ENCODE measurements at regions not wholly inside any gene's neighbourhood (a gene's known extent, or its start where the extent isn't known, plus 50 kb on each side); places are given as distances from the start of the nearest gene placed in this dataset.

DNA sequence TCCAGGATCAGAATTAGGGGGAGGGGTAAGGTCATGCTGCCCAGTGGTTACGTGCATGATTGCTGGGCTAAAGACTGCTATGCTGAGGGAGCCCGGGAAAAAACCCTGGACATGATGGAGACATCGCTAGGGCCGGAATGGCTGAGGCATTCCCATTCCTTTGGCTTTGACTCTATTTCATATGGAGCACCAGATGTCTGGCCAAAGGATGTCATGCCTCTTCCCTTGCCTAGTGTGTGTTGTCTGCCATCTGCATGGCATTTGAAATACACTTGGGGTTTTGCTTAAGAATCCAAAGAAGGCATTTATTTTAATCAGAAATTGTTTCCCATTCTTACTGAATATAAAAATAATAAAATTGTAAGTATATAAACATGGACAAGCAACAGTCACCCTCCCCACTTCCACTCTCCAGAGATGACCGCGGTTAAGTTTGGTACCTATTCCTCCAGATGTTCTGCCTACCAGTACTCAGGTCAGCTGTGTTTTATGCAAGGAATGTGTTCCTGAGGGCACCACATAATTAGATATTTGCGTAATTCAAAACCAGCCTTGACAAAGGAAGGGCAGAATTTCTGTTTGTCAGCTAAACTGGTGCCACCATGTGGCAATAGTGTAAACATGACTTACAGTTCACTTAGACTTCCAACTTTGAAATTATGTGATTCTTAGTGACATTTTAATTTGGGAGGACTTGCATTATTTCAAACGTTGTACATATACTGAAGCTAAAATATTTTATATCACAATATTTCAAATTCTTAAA is 105.9 kb downstream of the CT47B1 start:
- DNase-seq, result no peak
- no peaks in the 10 kb centered on the region for H3K9me3 ChIP-seq
- H3K27me3 ChIP-seq (ENCODE audit: insufficient read depth in 3 of 3, low read length in 2 of 3), result peaks cover 0 to 3% (median 0%) of the 10 kb centered on the region in 3 donors
- peak; percentile 26 for TF ChIP-seq CTCF (IDR thresholded peaks at IDR 0.05)
- no peak overlapping the region for H3K27ac ChIP-seq
- H3K4me1 ChIP-seq, result no peaks in the 10 kb centered on the region
- intact Hi-C loops (cut with DNase I), result loop anchor here (5.0 to 10.0 kb wide), 2 partner anchors 272 to 275 kb away; no protein-coding TSS in a partner anchor
- no peaks in the 10 kb centered on the region for H3K36me3 ChIP-seq (ENCODE audit: insufficient read depth in 1 of 2, low read depth in 1 of 2)
- H3K4me3 ChIP-seq, result no peak overlapping the region
- peak in 2 of 4 donors; percentile 47 to 54 for ATAC-seq
- 19 to 40% (median 36%) methylated on average over 8 of the region's 8 CpGs for WGBS, 3 donors

GRCh38 chrX:120768681-120769080 is 107.0 kb downstream of the CT47B1 start:
- DNase-seq (no peak), ATAC-seq (no peak)
- Histone ChIP-seq H3K27me3 (ENCODE audit: insufficient read depth in 3 of 3, low read length in 2 of 3) (no peaks in the 10 kb centered on the region), H3K4me1 (no peaks in the 10 kb centered on the region), H3K9me3 (no peaks in the 10 kb centered on the region), H3K4me3 (no peak overlapping the region), H3K36me3 (ENCODE audit: insufficient read depth in 1 of 2, low read depth in 1 of 2) (no peaks in the 10 kb centered on the region), H3K27ac (no peak overlapping the region)
- no peak for TF ChIP-seq CTCF (IDR thresholded peaks at IDR 0.05)
- WGBS, 3 donors, result 53 to 67% (median 54%) methylated on average over 2 of the region's 2 CpGs
- intact Hi-C loops (cut with DNase I), result loop anchor here in 1 of 2 donors (10.0 kb wide), 1 partner anchor 274 kb away; no protein-coding TSS in a partner anchor

GRCh38 chrX:120768254-120768653 is 107.4 kb downstream of the CT47B1 start:
- H3K27ac ChIP-seq, result no peak overlapping the region
- H3K36me3 ChIP-seq (ENCODE audit: insufficient read depth in 1 of 2, low read depth in 1 of 2), result no peaks in the 10 kb centered on the region
- H3K9me3 ChIP-seq, result no peaks in the 10 kb centered on the region
- DNase-seq (no peak), ATAC-seq (no peak)
- H3K4me1 ChIP-seq, result no peaks in the 10 kb centered on the region
- H3K27me3 ChIP-seq (ENCODE audit: insufficient read depth in 3 of 3, low read length in 2 of 3), result no peaks in the 10 kb centered on the region
- H3K4me3 ChIP-seq, result no peak overlapping the region
- 64 to 87% (median 83%) methylated on average over 1 of the region's 1 CpG for WGBS, 3 donors
- TF ChIP-seq CTCF (IDR thresholded peaks at IDR 0.05), result no peak
- intact Hi-C loops (cut with DNase I), result loop anchor here in 1 of 2 donors (10.0 kb wide), 1 partner anchor 273 kb away; no protein-coding TSS in a partner anchor

GRCh38 chrX:120763269-120763668 is 112.4 kb downstream of the CT47B1 start:
- 61 to 85% (median 80%) methylated on average over 2 of the region's 2 CpGs for WGBS, 3 donors
- no peak overlapping the region for H3K27ac ChIP-seq

More at GRCh38 chrX:120763269-120763668, 112.4 kb downstream of the CT47B1 start:
- TF ChIP-seq CTCF (IDR thresholded peaks at IDR 0.05), result no peak
- H3K4me1 ChIP-seq, result no peaks in the 10 kb centered on the region
- intact Hi-C loops (cut with DNase I), result loop anchor here in 1 of 2 donors (10.0 kb wide), 1 partner anchor 268 kb away; no protein-coding TSS in a partner anchor
- no peaks in the 10 kb centered on the region for H3K36me3 ChIP-seq (ENCODE audit: insufficient read depth in 1 of 2, low read depth in 1 of 2)
- no peak overlapping the region for H3K4me3 ChIP-seq
- no peak for DNase-seq
- H3K9me3 ChIP-seq, result no peaks in the 10 kb centered on the region
- no peak for ATAC-seq
- no peaks in the 10 kb centered on the region for H3K27me3 ChIP-seq (ENCODE audit: insufficient read depth in 3 of 3, low read length in 2 of 3)
